ENCODE measurements at regions not wholly inside any gene's neighbourhood (a gene's known extent, or its start where the extent isn't known, plus 50 kb on each side); places are given as distances from the start of the nearest gene placed in this dataset.

DNA sequence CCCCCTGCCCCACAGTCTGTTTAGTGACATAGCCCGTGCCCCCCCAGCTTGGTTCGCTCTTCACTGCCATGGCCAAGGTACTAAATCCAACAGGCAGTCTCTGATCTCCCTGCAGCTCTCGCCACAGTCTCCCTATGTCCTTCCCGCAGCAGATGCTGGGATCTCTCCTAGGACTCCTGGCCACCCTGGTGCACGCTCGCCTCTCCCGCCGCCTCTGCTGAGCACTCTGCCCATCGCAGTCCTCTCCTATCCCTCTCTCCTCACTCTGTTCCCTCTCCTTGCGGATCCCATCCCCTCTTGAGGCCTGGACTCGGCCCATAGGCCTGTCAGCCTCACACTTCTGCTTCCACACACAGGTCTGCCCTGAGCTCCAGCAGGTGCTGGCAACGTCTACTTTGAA lies 204.8 kb upstream of the TCERG1L start:
- TF ChIP-seq CTCF (IDR thresholded peaks at IDR 0.05): no peak
- H3K27ac ChIP-seq: no peak overlapping the region
- DNase-seq (ENCODE audit: low spot score): no peak
- H3K4me3 ChIP-seq: no peak overlapping the region

GRCh38 chr10:131517781-131518180 lies 206.3 kb upstream of the TCERG1L start:
- no peak for DNase-seq (ENCODE audit: low spot score)
- TF ChIP-seq CTCF (IDR thresholded peaks at IDR 0.05): no peak
- no peak overlapping the region for H3K27ac ChIP-seq
- no peak overlapping the region for H3K4me3 ChIP-seq

DNA sequence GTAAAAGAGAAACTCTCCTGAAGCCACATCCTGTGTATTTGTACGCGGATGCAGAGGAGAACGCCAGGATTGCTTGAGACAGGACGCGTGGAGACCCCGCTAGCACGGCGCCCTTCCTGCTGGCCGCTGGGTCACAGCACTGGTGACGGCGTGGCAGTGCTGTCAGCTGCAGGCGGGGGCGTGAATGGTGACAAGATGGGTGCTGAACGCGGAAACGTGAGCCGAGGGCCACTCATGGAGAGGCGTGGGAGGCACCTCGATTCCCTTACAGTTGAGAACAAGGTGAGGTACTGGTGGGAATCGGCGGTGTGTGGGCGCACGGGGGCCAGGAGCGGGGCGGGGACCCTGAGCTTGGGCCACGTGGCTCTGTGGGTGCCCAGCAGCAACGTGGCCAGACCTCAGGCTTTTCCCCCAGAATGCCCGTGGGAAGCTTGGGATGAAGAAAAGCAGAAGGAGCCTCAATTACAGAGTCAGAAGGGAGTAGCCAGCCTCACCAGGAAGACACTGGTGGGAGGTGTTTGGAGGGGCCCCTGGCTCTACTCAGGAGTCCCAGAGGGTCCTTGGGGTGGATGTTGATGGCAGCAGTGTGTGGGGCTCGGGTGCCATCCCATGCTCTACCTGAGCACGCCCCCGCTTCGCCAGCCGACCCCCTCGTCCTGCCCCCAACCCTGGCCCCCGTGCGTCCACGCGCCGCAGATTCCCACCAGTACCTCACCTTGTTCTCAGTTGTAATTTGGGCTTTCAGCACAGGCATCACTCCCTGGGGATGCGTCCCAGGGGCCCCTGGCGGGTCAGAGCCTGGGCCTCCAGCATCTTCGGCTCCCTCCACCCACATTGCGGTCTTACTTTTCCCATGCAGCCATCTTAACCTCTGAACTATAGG lies 208.4 kb upstream of the TCERG1L start:
- TF ChIP-seq CTCF (IDR thresholded peaks at IDR 0.05): no peak
- no peak for DNase-seq (ENCODE audit: low spot score)
- no peak overlapping the region for H3K27ac ChIP-seq
- no peak overlapping the region for H3K4me3 ChIP-seq

DNA sequence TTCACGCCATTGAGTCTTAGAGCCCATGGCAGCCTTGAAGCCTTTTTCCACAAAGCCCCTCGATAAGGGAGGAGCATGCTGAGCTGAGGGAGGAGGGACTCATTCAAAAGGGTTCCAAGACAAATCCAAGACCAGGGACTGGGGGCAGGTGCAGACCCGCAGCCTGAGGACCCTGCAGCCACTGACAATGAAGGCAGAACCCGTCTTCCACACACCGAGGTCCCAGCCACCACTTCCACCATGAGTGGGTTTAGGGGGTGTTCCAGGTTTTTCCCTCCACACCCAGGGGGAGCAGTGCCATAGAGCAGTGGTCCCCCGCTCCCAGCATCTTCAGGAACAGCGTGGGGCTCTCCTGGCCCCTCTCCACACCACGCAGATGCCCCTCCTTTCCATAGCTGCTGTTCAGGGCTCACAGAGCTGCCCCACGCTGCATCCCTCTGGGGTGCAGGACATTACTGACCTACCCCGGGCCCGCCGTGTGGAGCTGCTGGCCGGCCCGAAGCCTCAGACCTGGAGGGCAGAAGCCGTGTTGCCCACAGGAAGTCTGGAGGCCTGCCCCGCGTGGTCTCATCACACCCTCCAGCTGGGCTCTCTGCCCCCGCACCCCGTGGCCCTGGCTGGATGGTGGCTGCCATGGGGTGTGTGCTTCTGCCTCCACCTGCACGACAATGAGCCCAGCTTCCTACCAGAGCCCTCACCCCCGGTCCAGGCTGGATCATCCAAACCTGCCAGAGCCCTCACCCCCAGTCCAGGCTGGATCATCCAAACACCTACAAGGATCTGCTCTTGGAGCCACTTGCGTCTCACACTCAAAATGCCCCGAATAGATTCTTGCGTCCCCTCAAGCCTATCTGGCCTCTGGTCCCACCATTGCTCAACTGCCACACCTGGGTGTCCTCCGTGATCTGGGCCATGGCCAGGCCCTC lies 220.0 kb upstream of the TCERG1L start:
- no peak for DNase-seq (ENCODE audit: low spot score)
- H3K4me3 ChIP-seq: no peak overlapping the region
- TF ChIP-seq CTCF (IDR thresholded peaks at IDR 0.05): no peak
- H3K27ac ChIP-seq: no peak overlapping the region

DNA sequence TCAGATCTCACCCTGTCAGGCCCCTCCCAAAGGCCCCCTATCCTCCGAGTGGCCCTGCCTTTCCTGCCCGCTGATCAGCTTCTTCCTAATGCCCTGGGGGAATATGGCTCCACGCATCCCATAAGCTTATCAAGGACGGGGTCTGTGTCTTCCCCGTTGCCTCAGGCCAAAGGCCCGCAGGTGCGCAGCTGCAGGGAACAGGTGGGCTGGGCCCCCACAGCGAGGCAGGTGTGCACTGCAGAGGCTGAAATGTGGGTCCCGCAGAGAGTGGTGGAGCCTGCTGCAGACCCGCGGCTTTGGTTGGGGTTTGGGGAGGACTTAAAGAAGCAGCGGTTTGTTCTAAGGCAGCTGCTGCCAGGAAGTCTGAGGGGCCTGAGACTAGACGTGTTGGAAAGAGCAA lies 220.8 kb upstream of the TCERG1L start:
- Histone ChIP-seq H3K27ac (no peak overlapping the region), H3K4me3 (no peak overlapping the region)
- TF ChIP-seq CTCF (IDR thresholded peaks at IDR 0.05): no peak
- no peak for DNase-seq (ENCODE audit: low spot score)

- no peak for TF ChIP-seq CTCF (IDR thresholded peaks at IDR 0.05)
- DNase-seq (ENCODE audit: low spot score): no peak
- Histone ChIP-seq H3K4me3 (no peak overlapping the region), H3K27ac (no peak overlapping the region)
Observed at GRCh38 chr10:131532745-131533341, 221.3 kb upstream of the TCERG1L start.
